ENCODE measurements at regions not wholly inside any gene's neighbourhood (a gene's known extent, or its start where the extent isn't known, plus 50 kb on each side); places are given as distances from the start of the nearest gene placed in this dataset.

GRCh38 chr1:83813576-83813975, 185.4 kb downstream of the TTLL7 start:
- no peak for DNase-seq (ENCODE audit: low spot score)

GRCh38 chr1:83810144-83810543, 188.8 kb downstream of the TTLL7 start:
- DNase-seq (ENCODE audit: low spot score), result no peak

- no peak for DNase-seq (ENCODE audit: low spot score)
Observed at GRCh38 chr1:83808536-83808935, 190.4 kb downstream of the TTLL7 start.

GRCh38 chr1:83807821-83808220, 191.1 kb downstream of the TTLL7 start:
- no peak for DNase-seq (ENCODE audit: low spot score)

GRCh38 chr1:83807231-83807630, 191.7 kb downstream of the TTLL7 start:
- DNase-seq (ENCODE audit: low spot score), result no peak

DNA sequence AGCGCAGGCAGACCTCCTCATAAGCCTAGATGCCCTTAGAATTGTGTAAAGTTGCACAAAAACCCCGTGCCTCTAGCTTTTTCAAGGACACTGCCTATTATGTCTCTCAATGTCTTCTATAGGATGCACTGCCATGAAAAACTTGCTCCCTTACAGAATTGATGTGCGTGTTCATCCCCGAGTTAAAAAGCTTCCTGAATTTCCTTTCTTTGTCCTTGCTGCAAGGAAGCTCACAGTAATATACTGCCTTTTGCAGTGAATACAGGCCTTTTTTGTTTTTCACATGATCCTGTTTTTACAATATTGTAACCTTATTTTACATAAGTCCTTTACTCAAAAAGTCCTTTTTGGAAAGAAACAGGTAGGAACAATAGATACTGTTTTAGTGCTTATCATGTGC, 193.0 kb downstream of the TTLL7 start:
- DNase-seq (ENCODE audit: low spot score), result no peak

DNA sequence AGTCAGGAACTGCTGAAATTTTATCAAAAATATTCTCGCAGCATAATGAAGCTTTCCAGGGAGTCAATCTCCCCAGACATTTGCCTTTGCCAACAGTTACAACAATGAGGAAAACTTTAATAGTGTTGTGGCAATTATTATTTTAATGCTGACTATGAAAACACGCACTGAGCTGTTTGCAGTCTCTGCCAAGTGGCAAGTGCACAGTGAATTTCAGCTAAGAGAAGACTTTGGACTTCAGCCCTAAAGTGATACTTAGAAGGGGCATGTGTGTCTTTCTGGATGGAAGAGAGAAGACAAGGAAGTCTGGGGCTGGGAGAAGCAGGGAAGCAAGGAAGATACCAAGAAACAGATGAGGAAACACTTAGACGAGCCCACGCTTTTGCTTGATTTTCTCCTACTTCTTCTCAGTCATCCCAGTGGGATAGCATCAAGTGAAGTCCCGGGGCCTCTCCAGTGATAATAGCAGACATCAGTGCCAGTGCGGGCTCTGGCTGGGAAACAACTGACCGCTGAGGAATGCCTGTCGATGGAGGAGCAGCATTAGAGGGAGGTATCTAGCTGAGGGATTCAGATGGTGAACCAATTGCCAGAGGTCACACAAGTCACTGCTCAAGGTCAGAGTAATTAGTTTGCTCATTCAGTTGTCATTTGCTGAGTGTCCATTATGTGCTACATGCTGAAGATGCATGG, 196.3 kb downstream of the TTLL7 start:
- DNase-seq (ENCODE audit: low spot score), result no peak

- DNase-seq (ENCODE audit: low spot score), result no peak
Observed at GRCh38 chr1:83802023-83802422, 196.9 kb downstream of the TTLL7 start.

GRCh38 chr1:83800066-83800465, 198.9 kb downstream of the TTLL7 start:
- DNase-seq (ENCODE audit: low spot score), result no peak

GRCh38 chr1:83799594-83799993, 199.3 kb downstream of the TTLL7 start:
- DNase-seq (ENCODE audit: low spot score), result no peak

DNA sequence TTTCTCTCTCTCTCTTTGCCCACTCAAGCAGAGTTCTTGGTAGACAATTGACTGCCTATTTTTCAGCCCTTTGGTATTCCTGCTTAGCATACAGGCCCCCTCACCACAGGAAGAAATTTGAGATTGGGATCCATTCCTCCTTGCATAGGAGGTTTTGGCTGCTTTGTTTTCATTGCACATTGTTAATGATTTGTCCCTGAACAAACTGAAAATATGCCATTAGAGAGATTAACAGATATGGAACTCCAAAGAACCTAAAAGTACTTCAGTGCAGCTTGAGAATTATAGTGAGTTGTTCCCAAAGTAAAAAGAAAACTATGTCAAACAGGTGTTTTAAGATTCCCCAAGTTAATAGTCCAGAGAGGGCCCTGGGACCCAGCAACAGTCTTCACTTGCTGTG, 200.0 kb downstream of the TTLL7 start:
- DNase-seq (ENCODE audit: low spot score), result no peak

DNA sequence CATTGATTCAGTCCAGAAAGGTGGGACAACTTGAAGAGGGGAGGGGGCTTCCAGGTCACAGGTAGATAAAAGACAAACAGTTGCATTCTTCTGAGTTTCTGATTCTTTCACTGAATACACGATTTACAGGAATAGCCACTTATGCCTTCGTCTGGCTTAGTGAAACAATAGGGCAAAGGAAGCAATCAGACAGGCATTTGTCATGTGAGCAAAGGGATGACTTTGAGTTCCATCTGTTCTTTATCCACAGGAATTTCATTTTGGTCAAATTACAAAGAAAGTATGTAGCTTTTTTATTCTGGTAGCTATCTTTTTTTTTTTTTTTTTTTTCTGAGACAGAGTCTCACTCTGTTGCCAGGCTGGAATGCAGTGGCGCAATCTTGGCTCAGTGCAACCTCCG, 202.5 kb downstream of the TTLL7 start:
- no peak for DNase-seq (ENCODE audit: low spot score)

DNA sequence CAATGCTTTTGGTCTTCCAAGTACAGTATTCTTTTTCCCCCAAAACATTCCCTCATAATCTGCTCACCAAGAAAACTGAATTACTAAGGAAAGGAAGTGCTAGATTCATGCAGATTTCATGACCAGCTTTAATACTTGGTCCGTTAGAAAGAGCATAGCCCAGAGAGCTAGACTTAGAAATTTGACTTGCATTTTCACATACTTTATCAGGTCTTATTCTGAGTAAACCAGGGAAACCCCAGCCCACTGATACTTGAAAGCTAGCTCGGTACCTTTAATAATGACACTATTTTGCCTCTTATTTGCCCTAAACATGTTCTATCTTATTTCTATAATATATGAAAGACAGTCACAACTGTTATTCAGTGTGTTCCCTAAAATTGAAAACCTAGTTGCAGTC, 204.5 kb downstream of the TTLL7 start:
- DNase-seq (ENCODE audit: low spot score), result no peak

DNA sequence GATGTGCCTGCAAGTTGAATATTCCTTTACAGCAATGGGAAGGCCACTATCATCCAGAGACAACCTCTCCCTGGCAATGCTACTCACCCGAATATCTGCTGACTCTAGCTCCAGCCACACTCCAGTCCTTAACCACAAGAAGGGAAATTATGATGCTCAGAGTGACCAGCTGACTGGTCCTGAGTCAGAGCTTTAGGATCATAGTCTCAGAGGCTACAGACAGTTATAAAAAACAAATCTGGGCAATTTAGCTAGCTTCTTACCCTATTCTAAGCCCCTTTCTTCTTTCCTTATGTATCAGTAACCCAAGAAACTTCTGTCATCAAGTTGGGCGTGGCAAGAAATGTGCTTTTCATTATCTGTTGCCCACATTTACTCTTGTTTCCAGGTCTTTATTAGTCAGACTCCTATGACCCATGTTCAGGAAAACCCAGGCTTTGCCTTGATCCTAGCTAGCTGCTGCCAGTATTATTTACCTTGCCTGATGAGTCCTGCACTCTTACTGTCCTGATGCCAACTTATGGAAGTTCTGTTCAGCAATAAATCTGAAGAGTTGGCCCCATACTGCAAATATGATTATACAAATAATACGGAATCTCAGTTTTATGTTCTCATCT, 207.0 kb downstream of the TTLL7 start:
- DNase-seq (ENCODE audit: low spot score), result peak; percentile 2

- no peak for DNase-seq (ENCODE audit: low spot score)
Observed at GRCh38 chr1:83790446-83790845, 208.5 kb downstream of the TTLL7 start.

DNA sequence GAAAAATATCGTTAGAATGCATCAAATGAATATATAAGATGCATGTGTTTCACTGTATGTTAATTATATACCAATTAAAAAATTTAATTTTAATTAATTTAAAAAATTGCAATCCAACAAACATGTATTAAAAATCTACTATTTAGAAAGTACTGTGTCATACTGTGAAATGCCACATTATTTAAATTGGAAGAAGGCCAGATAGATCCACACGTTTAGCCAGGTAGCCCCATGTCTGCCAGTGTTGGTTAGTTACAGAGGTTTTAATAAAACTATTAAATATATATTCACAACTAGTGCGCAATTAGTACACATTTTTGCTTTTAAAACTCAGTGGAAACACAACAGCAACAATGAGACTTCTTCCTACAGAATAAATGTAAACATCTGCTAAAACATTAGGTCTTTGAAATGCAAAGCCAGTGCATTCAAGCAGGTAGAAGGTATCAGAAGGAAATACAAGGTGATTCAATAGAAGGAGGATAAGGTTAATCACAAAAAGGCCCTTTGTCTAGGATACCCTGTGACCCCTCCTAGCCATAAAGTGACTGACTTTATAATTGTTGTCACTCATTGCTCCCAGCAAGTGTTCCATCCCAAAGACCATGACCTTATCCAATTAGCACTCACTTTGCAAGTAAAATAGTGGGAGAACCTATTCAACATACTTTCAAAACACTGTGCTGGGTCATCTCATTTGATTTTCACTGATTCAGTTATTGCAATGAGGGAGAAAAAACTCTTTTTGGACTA, 211.5 kb downstream of the TTLL7 start:
- no peak for DNase-seq (ENCODE audit: low spot score)

GRCh38 chr1:83781667-83782066, 217.3 kb downstream of the TTLL7 start:
- no peak for DNase-seq (ENCODE audit: low spot score)

GRCh38 chr1:83779565-83779964, 219.4 kb downstream of the TTLL7 start:
- no peak for DNase-seq (ENCODE audit: low spot score)

DNA sequence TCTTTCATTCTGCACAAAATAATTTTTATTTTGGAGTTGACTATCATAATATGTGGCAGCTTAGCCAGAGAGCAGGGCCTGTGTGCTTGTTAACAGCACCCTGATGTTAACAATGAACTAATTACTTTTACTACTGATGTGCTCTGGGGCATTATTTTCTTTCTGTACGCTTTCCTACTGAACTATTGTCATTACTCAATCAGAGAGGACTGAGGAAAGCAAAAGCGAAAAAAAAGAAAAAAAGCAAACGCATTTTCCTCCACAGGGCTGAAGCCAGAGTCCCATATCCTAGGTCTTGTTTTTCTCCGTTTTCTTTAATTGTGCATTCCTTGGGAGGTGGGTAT, 221.2 kb downstream of the TTLL7 start:
- no peak for DNase-seq (ENCODE audit: low spot score)

- DNase-seq (ENCODE audit: low spot score), result no peak
Observed at GRCh38 chr1:83776913-83777757, 221.8 kb downstream of the TTLL7 start.

DNA sequence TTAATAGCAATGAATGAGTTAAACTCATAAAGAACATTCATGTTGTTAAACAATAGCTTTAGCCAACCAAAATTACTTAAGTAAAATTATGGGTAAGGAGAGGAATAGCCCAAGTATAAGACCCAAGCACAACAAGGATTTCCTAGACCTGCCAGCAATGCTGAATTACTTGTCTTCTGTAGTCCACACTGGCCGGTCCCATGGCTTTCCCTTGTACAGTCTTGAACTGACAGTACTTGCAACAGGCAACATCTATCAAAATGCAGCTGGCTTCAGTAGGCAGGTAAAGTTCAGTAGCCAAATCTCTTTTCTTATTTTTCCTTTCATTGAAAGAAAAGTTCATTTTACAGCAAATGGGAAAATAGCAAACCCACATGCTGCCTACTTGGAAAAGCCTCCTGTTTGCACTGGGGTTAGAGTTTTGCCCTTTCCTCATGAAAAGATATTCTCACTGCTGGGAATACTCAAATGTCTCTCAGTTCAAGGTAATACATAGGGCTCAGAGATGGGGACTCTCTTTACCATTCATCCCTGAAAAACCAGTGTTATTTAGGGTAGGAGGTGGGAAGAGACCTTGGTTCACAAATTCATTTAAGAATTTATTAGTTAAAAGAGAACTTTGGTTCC, 222.8 kb downstream of the TTLL7 start:
- DNase-seq (ENCODE audit: low spot score), result no peak

- DNase-seq (ENCODE audit: low spot score), result no peak
Observed at GRCh38 chr1:83773059-83773458, 225.9 kb downstream of the TTLL7 start.

Measured in SW480 (cell line).